ENCODE measurements at regions not wholly inside any gene's neighbourhood (a gene's known extent, or its start where the extent isn't known, plus 50 kb on each side); places are given as distances from the start of the nearest gene placed in this dataset.

DNA sequence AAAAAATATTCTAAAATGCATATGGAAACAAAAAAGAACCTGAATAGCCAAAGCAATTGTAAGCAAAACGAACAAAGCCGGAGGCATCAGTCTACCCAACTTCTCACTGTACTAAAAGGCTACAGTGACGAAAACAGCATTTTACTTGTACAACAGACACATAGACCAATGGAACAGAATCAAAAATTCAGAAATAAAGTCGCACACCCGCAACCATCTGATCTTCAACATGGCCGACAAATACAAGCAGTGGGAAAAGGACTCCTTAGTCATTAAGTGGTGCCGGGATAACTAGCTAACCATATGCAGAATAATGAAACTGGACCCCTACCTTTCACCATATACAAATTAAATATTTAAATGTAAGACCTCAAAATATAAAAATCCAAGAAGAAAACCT, 203.9 kb upstream of the PPFIA2 start:
- TF ChIP-seq POLR2AphosphoS5 (IDR thresholded peaks at IDR 0.05; ENCODE audit: low read depth, low read length) = no peak
- no peak for TF ChIP-seq EP300 (IDR thresholded peaks at IDR 0.05; ENCODE audit: borderline replicate concordance in 1 of 2, low read depth in 1 of 2, low read length in 1 of 2)
- TF ChIP-seq, protein P1, sequence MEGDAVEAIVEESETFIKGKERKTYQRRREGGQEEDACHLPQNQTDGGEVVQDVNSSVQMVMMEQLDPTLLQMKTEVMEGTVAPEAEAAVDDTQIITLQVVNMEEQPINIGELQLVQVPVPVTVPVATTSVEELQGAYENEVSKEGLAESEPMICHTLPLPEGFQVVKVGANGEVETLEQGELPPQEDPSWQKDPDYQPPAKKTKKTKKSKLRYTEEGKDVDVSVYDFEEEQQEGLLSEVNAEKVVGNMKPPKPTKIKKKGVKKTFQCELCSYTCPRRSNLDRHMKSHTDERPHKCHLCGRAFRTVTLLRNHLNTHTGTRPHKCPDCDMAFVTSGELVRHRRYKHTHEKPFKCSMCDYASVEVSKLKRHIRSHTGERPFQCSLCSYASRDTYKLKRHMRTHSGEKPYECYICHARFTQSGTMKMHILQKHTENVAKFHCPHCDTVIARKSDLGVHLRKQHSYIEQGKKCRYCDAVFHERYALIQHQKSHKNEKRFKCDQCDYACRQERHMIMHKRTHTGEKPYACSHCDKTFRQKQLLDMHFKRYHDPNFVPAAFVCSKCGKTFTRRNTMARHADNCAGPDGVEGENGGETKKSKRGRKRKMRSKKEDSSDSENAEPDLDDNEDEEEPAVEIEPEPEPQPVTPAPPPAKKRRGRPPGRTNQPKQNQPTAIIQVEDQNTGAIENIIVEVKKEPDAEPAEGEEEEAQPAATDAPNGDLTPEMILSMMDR (IDR thresholded peaks at IDR 0.05) = no peak
- TF ChIP-seq MXI1 (IDR thresholded peaks at IDR 0.05; ENCODE audit: low read depth, low read length) = no peak
- TF ChIP-seq SMC3 (IDR thresholded peaks at IDR 0.05; ENCODE audit: low read depth, low read length) = no peak
